EH (cell line): ENCODE measurements at regions not wholly inside any gene's neighbourhood (a gene's known extent, or its start where the extent isn't known, plus 50 kb on each side); places are given as distances from the start of the nearest gene placed in this dataset.
"Not testable (repeated sequence)": the region's sequence is repeated elsewhere in the genome, so short reads cannot be mapped to it uniquely, and the experiment has no call there.

Experiments used
- DNase-seq: peaks from one replicate; pipeline ENCODE4 v3.0.0-alpha.2; 2015; ENCODE audit warnings: low read depth

DNA sequence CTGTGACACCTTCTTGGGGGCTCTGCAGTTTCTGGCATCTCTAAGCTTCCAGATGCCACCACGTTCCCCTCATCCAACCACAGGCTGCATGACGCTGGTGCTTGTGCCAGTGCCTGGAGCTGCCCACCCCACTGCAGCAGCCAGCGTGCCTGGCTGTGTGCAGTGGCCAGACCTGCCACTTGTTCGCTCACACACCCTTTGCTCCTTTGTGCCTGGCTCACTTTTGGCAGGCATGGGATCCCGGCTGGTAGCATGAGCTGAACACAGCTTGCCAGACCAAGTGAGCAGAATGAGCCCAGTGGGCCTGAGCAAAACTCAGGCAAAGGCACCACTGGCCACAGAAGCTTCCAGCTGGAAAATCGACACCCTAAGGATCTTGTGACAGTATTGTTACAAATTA lies 562.9 kb upstream of the ACO1 start:
- DNase-seq: no peak

DNA sequence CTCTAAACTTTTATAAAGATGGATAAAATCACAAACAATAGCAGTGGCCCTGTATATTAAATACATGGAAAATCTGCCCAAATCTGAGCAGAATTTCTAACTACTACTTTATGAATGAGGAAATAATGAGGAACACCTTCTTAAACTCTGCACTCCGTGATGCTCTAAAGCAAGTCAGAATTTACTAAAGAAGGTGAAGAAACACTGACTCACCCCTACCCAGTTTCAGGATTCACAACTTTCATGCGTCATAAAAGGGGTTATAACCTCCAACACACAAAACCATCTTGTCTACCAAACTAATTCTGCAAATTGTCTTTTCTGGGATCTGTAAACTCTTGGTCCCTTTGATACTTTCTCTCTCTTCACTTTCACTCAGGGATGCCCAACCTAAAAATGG lies 561.1 kb upstream of the ACO1 start:
- DNase-seq: no peak

DNA sequence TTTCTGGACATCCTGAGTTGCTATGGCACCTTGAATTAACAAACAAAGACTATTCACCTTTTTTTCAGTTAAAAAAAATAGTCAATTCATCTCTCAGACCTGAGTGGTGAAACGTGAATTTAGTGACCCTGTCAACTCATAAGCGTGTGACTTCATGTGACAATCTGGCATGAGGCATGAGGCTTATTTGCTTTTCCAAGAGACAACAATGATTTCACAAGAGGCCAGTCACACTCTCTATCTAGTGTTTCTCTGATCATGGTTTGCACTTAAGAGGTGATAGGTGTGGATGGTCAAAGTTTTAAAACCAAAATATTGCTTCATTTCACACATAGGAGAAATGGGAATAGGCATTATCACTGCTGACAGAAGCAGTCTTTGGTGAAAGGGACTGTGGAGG lies 559.6 kb upstream of the ACO1 start:
- no peak for DNase-seq

DNA sequence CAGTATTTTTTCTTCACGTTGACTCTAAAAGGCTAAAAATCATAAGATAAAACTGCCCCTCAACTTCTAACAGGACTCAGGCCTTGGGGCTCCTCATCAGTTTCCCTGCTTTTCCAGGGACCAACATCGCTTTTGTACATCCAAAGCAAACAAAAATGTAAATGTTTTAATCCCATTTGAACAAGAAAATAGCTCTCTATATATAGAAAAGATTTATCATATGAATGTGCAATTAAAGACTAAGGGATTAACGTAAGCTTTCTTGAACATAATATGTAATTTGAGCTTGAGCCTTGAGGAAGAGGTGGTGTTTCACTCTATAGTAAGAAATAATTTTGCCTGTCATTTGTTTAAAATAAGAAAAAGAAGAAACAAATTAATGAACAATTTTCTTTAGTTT lies 547.2 kb upstream of the ACO1 start:
- DNase-seq: no peak

DNA sequence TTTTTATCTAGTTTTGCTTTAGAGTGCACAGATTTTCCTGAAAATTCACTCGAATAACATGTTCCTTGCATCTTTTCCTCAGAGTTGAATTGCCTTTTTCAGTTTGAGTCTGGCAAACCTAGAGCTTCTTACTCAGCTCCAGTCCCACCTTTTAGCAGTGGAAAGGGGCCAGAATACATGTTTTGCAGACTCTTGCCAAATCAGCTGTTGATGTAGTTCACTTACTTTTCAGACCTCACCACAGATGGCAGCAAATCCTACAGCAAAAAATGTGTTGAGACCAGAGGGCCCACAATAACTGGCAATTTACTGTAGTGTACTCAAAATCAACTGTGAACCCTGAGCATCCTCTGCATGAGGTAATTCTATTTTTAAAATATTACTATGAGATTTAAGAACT lies 545.2 kb upstream of the ACO1 start:
- no peak for DNase-seq

DNA sequence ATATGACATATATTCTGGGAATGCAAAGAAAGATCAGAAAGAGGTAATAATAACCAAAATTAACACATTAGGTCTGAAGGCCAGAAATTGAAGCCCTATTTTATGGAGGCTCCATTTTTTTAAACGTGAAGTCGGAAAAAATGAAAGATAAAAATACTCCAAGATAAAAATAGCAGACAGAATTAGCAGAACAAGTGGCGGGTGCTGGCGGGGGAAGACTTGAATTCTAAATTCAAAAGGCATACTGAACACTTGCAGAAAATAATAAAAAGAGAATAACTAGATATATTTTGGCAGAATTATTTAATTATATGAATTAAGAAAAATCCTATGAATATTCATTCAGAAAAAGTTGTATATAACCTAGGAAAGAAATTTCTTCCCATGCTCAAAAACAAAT lies 543.7 kb upstream of the ACO1 start:
- DNase-seq: no peak

DNA sequence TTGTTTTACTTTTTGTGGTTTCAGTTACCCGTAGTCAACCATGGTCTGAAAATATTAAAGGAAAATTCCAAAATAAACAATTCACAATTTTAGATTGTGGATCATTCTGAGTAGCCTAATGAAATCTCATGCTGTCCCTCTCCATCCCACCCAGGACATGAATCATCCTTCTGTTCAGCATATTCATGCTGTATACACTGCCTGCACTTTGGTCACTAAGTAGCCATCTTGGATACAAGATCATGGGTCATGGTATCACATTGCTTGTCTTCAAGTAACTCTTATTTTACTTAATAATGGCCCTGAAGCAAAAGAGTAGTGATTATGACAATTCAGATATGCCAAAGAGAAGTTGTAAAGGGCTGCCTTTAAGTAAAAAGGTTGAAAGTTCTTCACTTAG lies 536.5 kb upstream of the ACO1 start:
- DNase-seq: no peak

DNA sequence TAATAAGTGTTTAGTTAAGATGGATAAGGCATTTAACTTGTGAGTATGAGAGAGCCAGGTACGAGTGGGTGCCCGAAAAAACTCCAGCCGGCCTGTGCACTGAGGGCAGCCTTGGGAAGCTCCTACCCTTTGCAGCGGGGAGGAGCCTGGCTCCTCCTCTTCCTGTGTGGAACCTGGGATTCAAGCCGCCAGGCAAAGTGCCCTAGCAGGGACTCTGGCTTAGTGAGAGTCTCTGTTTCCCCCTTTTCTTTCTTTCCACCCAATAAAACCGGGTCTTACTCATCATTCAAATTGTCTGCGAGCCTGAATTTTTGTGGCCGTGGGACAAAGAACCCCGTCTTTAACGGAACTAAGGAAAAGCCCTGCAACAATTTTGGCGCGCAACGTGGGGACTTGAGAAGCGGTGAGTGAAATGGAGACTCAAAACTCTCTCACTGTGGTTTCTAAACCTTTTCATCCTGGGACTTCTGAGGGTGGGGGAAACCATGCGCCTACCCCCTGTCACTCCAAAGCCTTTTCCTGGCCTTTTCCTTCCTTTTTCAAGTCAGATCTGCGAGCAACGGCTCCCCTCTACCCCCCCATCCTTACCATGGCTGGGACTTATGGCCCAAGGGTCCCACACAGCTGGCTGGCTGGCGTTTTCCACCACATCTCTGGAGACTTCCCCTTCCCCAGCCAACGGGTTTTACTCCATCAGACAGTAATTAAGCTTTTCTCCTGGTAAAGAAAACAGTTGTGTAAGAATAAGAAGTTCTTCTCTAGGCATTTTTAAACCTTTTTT lies 535.7 kb upstream of the ACO1 start:
- DNase-seq: no peak

DNA sequence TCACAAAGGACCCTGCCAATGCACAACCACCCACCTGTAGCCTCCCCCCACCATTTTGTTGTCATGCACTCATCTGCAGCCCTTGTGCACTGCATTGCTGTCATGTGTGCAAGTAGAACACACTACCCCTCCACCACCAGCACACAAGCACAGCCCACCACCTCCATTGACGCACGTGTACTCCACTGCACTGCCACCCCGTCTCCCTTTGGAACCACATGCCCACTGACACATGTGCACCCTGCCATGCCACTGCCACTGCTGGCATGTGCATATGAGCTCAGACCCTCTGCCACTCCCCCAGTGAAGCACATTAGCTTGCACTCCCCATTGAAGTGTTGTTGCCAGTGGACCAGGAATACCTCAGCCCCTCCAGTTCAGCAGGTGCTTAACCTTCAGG lies 530.3 kb upstream of the ACO1 start:
- DNase-seq: no peak

DNA sequence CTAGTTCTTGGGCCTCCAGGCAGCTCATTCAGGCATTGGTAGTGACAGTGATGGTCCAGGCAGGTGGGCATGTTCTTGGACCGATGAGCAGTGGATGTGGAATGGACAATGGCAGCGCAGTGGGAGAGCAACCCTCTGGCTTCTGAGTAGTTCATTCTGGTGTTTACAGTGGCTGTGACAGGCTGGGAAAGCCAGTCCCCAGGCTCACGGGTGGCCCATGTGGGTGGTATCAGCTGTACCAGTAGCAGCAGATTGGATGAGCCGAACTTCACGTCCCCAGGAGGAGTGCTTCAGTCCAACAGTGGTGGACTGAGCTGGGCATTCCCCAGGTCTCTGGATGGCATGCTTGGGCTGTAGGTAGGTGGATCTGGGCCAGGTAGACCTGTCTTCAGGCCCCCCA lies 515.6 kb upstream of the ACO1 start:
- DNase-seq: no peak

DNA sequence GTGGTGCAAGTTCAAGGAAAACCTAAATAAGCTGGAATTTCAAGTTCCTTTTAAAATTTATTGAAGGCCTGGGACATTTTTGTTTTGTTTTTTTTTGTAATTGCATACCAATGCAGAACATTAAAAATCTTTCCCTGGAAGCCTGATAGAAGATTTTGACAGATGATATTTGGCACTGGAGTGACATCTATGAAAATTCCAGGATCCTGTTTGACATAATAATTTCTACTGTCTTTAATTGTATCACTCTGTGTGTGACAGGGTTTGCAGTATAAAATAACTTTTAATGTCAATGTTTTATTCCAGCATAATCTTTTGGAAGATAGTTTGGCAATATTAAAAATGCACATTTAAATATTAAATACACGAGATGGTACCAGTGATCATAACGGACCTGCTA lies 514.2 kb upstream of the ACO1 start:
- DNase-seq: no peak

DNA sequence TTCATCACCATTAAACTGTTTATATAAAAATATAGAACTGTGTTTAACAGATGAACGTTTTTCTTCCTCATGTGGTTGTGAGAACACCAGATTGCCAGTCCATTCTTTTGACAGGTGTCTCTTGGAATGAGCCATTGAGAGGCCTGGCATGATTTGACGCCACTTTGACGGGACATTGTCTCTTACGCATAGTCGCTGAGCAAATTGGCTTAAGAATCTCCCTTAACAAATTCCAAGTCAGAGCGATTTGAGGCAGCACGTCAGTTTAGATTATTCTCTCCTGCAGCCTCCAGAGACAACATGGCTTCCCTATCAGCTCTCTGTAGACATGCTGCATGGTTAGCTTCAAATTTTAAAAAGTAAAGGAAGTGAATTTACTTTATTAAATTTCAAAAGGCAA lies 510.7 kb upstream of the ACO1 start:
- DNase-seq: no peak

DNA sequence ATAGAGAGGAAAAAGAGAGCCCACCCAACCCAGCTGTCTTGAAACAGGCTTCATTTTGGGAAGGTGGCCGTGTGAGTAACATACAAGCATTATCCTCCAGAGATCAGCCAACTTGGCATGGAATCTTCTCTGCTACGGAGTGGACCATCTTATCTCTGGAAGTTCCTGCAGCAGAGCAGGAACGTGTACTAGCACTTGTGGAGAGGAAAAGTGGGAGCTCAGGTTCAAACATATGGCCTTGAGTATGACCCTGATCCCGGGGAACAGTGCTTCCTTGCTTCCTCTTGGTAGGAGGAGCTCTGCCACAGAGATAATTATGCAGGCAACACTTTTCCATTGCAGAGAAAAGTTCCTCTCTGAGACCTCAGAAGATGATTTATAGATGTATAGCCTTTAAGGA lies 490.4 kb upstream of the ACO1 start:
- DNase-seq: no peak

DNA sequence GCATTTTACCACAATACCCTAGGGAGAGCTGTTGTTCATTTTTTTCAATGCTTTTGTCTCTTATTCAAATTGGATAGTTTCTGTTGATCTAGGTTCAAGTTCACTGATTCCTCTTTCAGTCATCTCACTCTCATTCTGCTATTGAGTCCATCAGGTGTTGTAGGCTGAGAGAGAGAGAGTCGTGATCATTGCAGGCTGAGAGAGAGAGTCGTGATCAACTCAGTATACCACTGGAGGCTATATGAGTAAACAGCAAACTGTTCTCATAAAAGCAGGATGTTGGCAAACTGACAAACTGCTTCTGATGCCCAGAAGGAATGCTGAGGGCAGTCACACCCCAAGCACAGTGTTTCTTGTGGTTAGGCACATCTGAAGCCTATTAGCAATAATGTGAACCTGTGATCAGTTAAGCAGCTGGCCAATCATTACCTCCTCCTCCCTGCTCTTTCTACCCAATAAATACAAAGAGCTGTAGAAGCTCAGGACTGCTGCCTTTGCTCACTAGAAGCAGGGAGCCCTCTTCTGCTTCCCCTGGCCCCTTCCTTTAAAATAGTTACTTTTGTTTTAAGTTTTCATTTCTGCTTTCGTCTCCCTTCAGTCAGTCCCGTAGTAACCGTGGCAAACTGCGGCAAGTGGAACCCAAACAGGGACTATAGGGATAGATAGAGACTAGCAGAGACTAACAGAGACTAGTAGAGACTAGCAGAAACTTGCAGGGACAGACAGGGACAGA lies 476.1 kb upstream of the ACO1 start:
- peak; percentile 1 for DNase-seq

DNA sequence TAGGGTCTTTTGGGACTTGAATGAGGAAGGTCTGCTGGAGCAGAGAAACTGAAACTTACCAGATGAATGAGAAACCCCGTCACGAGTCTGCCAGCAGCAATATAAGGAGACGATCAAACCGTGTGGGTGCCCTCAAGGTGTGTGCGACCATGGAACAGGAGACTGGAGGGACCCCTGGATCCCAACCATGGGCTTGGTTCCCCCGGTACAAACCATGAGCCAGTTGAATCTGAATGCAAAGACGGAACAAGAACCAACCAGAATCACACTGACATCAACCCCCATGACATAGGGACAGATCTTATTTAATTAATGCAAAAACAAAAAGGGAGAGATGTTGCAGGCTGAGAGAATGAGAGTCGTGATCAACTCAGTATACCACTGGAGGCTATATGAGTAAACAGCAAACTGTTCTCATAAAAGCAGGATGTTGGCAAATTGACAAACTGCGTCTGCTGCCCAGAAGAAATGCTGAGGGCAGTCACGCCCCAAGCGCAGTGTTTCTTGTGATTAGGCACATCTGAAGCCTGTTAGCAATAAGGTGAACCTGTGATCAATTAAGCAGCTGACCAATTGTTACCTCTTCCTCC lies 475.5 kb upstream of the ACO1 start:
- DNase-seq: no peak

DNA sequence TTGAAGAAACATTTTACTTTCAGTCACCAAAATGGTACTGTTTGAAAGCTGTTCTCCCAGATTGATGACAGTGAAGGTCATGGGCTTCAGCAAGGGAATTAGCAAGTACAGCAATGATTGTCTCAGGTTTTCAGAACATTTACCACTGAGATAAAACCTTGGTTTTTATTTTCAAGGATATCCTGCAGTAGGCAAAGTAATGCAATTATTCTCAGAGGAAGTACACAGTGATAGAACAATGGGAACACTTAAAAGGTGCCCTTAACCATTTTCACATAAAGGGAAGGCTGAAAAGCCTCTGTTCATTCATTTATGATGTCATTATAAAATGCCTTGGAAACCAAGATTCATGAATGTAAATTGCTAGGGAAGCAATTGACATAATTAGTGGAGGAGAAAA lies 471.8 kb upstream of the ACO1 start:
- DNase-seq: no peak

DNA sequence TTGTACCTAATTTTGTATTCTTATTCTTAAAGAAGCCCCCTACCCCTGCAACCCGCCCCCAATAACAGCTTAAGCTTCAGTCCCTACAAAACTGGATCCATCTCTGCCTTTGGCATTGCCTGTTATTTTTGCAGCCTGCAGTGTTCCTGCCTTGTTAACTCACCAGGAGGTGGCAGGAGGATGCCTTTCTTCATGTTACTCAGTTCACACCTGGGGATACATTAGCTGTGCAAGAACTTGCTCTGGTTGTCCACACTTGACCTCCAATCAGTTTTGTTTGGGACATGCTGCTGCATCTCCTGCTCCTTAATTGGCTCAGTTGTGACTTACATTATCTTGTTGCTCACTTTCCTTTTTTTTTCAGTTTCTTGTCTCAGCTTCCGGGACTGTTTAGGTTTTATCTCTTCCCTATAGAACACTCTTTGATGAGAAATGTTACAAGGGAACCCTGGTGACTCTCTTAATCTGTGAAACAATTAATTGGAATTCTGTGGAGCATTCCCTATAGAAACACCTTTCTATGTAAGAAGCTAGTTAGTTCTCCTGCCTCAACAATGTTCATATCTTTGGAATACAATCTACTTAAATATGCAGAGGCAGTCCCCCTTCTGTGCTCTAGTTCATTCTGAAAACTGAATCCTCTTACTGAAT lies 467.7 kb upstream of the ACO1 start:
- DNase-seq: no peak

DNA sequence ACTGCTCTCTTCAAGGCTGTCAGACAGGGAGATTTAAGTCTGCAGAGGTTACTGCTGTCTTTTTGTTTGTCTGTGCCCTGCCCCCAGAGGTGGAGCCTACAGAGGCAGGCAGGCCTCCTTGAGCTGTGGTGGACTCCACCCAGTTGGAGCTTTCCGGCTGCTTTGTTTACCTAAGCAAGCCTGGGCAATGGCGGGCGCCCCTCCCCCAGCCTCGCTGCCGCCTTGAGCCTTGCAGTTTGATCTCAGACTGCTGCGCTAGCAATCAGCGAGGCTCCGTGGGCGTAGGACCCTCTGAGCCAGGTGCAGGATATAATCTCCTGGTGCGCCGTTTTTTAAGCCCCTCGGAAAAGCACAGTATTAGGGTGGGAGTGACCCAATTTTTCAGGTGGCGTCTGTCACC lies 446.7 kb upstream of the ACO1 start:
- not testable (repeated sequence) for DNase-seq

DNA sequence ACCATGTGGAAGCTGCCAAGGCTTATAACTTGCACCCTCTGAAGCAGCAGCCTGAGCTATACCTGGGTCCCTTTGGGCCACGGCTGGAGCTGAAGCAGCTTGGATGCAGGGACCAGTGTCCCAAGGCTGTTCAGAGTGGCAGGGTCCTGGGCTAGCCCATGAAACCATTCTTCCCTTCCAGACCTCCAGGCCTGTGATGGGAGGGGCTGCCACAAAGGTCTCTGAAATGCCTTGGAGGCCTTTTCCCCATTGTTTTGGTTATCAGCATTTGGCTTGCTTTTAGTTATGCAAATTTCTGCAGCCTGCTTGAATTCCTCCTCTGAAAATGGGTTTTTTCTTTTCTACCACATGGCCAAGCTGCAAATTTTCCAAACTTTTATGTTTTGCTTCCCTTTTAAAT lies 433.7 kb upstream of the ACO1 start:
- no peak for DNase-seq

DNA sequence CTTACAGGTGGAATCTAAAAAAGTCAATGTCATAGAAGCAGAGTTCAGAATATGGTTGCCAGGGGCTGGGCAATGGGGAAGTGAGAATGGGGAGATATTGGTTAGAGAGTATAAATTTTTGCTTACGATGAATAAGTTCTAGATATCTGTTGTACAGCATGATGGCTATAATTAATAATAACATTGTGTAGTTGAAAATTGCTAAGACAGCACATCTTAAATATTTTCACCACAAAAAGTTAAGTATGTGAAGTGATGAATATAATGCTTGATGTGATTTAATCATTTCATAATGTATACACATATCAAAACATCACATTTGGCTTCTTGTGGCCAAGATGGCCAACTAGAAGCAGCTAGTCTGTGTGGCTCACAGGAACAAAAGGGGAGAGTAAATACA lies 425.9 kb upstream of the ACO1 start:
- DNase-seq: no peak

DNA sequence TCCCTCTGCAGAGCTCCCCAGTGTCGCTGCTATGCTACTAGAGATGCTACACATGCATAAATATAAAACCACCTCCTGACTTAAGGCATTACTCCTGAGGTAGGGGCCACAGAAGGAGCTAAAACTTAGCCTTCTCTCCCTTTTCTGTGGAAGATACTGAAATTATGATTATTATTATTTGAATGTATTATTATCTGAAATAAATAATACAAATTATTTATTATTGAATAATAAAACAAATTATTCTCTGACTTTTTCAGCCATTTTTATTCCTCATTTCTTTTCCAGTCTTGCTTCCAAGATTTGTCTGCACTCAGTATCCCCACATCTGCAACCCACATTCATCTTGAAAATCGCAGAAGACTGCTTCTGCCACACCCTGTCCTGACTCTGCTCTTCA lies 414.9 kb upstream of the ACO1 start:
- DNase-seq: no peak

DNA sequence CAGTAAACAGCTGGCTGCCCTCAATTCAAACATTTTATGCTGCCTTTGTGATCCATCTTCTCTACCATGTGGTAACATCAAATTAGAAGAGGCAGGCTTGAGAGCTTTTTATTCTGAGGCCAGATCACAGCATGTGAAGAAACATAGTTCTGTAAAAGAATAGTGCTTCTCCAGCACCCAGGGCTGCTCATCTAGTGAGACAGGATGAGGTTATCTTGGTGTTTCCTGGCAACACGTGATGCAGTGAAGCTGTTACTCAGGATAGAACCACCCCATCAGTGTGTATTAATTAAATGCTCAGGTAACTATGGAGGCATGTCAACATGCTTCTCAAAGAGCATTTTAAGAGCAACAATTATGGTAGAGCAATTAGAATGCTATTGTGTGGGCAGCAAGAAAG lies 400.5 kb upstream of the ACO1 start:
- no peak for DNase-seq

DNA sequence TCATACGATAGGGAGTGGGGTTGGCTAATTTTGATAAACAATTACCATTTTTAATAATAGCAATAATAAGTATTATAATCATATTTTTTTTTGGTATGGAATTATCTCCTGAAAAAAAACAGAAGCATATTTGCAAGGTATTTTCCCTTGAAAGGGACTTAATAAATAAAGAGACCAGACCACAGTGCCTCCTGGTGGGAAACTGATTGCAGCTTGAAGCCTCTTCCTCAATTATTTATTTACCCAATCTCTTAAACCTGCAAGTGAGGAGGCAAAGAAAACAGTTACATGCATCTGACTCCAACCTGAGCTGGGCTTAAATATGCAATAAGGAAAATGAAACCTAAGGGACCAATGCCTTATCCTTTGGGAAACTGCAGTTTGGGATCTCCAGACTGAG lies 388.1 kb upstream of the ACO1 start:
- no peak for DNase-seq
